HCT116 (cell line): ENCODE measurements at regions not wholly inside any gene's neighbourhood (a gene's known extent, or its start where the extent isn't known, plus 50 kb on each side); places are given as distances from the start of the nearest gene placed in this dataset.

Source experiments
- ATAC-seq: fragments of 200-7000 bp; cut with Tn5 transposase; 2 replicates; pipeline ENCODE4 v1.9.1; 2020; ENCODE audit warnings: mild to moderate bottlenecking, moderate library complexity
- BruUV-seq: library from RNA; stranded (reverse); fragments of 400-500 nt; replicated peaks from 2 replicates; lab custom pipeline; 2021; lab: Mats Ljungman, UMichigan
- CTCF ChIA-PET: fragments of 300-600 bp; sonication (Branson Sonifier 250); formaldehyde crosslinking; loops from one replicate; lab custom pipeline; 2021; ENCODE audit warnings: antibody characterized with exemption; lab: Charles Lee
- POLR2A ChIA-PET: fragments of 300-600, 350-600 bp; sonication (Branson Sonifier 250); formaldehyde crosslinking; loops from one replicate; lab custom pipeline; 2021; ENCODE audit warnings: antibody characterized with exemption; lab: Charles Lee
- RAD21 ChIA-PET, 2 experiments: fragments of 300-600 bp; sonication (Branson Sonifier 250); formaldehyde crosslinking; loops; one replicate each; lab custom pipeline; 2023; ENCODE audit warnings: low total read pairs in 2 of 2; ENCODE audit not compliant: uncharacterized antibody in 2 of 2, unreplicated experiment in 2 of 2, low non-redundant PET in 1 of 2; lab: Charles Lee
- DNase-seq: peaks from one replicate; pipeline ENCODE4 v3.0.0-alpha.2; 2010; ENCODE audit warnings: low read depth, low spot score
- H2AFZ ChIP-seq: fragments of 200-600 bp; shearing (Covaris generic), sonication (generic); 2 replicates; pipeline ENCODE4 v1.6.1; 2017; ENCODE audit warnings: low read depth, mixed run types, mixed read lengths, antibody characterized with exemption, low read length; ENCODE audit not compliant: poor library complexity, severe bottlenecking
- H3K27ac ChIP-seq: 2 replicates; pipeline ENCODE4 v1.5.1; 2012; ENCODE audit warnings: low read depth, low read length
- H3K27me3 ChIP-seq: fragments of 200-600 bp; sonication (generic); 2 replicates; pipeline ENCODE4 v1.6.1; 2016; ENCODE audit warnings: mixed run types, low read length, mixed read lengths; ENCODE audit not compliant: insufficient read depth
- H3K36me3 ChIP-seq, 2 experiments: fragments of 200-500 bp in 1 of 2; fragments of 200-600 bp in 1 of 2; sonication (Bioruptor generic) in 1 of 2; sonication (generic) in 1 of 2; 2 replicates each; pipeline versions ENCODE4 v1.5.1 to v1.6.1; 2014 to 2016; ENCODE audit warnings: low read length in 2 of 2, inconsistent platforms in 1 of 2, mixed read lengths in 1 of 2, mixed run types in 1 of 2; ENCODE audit not compliant: insufficient read depth in 2 of 2, control insufficient read depth in 1 of 2
- H3K4me1 ChIP-seq, 2 experiments: fragments of 200-600 bp in 1 of 2; sonication (generic) in 1 of 2; 2 replicates each; pipeline versions ENCODE4 v1.5.1 to v1.6.1; 2012 to 2017; ENCODE audit warnings: low read length in 2 of 2, inconsistent platforms in 1 of 2, mild to moderate bottlenecking in 1 of 2, mixed read lengths in 1 of 2, mixed run types in 1 of 2, moderate library complexity in 1 of 2; ENCODE audit not compliant: insufficient read depth in 2 of 2, control insufficient read depth in 1 of 2
- H3K4me2 ChIP-seq: fragments of 200-600 bp; sonication (generic); 2 replicates; pipeline ENCODE4 v1.6.1; 2017; ENCODE audit warnings: mixed run types, low read length, mixed read lengths
- H3K4me3 ChIP-seq, 2 experiments: fragments of 200-600 bp in 1 of 2; sonication (generic) in 1 of 2; replicated peaks in 1 of 2; 2 replicates each; pipeline ENCODE4 v1.5.1; 2011 to 2016; ENCODE audit warnings: low read length in 2 of 2, control low read depth in 1 of 2, low read depth in 1 of 2, mild to moderate bottlenecking in 1 of 2, mixed read lengths in 1 of 2, mixed run types in 1 of 2
- H3K79me2 ChIP-seq: fragments of 200-600 bp; sonication (generic); 2 replicates; pipeline ENCODE4 v1.6.1; 2017; ENCODE audit warnings: mild to moderate bottlenecking, mixed run types, low read length, moderate library complexity, mixed read lengths; ENCODE audit not compliant: insufficient read depth
- H3K9ac ChIP-seq: fragments of 200-600 bp; sonication (generic); 2 replicates; pipeline ENCODE4 v1.6.1; 2016; ENCODE audit warnings: low read length, mixed read lengths
- H3K9me2 ChIP-seq: fragments of 200-600 bp; sonication (generic), shearing (Covaris generic); 2 replicates; pipeline ENCODE4 v1.6.1; 2017; ENCODE audit warnings: mixed run types, mild to moderate bottlenecking, moderate library complexity; ENCODE audit not compliant: insufficient read depth
- H3K9me3 ChIP-seq, 2 experiments: fragments of 200-500 bp in 1 of 2; fragments of 200-600 bp in 1 of 2; sonication (Bioruptor generic) in 1 of 2; sonication (generic) in 1 of 2; 2 replicates each; pipeline ENCODE4 v1.6.1; 2014 to 2017; ENCODE audit warnings: low read length in 2 of 2, mixed read lengths in 2 of 2, inconsistent platforms in 1 of 2, low read depth in 1 of 2, mild to moderate bottlenecking in 1 of 2, mixed run types in 1 of 2, moderate library complexity in 1 of 2; ENCODE audit not compliant: control insufficient read depth in 1 of 2, insufficient read depth in 1 of 2
- H4K20me1 ChIP-seq: fragments of 200-600 bp; sonication (generic), shearing (Covaris generic); 2 replicates; pipeline ENCODE4 v1.6.1; 2017; ENCODE audit warnings: mixed run types, mild to moderate bottlenecking, moderate library complexity; ENCODE audit not compliant: insufficient read depth
- CBX3 ChIP-seq: IDR thresholded peaks from 2 replicates; pipeline ENCODE4 v1.6.1; 2012; ENCODE audit warnings: low read depth
- CEBPB ChIP-seq: IDR thresholded peaks from 2 replicates; pipeline ENCODE4 v1.6.1; 2012; ENCODE audit warnings: low read depth
- ELF1 ChIP-seq: IDR thresholded peaks from 2 replicates; pipeline ENCODE4 v1.6.1; 2012; ENCODE audit warnings: low read depth, borderline replicate concordance
- EZH2 ChIP-seq: fragments of 200-600 bp; sonication (generic); IDR thresholded peaks from 2 replicates; pipeline ENCODE4 v1.6.1; 2017; ENCODE audit warnings: antibody characterized with exemption, mixed run types
- JUND ChIP-seq: IDR thresholded peaks from 2 replicates; pipeline ENCODE4 v1.6.1; 2012
- SIN3A ChIP-seq: IDR thresholded peaks from 2 replicates; pipeline ENCODE4 v1.6.1; 2012; ENCODE audit warnings: low read depth
- SRF ChIP-seq: IDR thresholded peaks from 2 replicates; pipeline ENCODE4 v1.6.1; 2012; ENCODE audit warnings: low read depth
- YY1 ChIP-seq: IDR thresholded peaks from 2 replicates; pipeline ENCODE4 v1.6.1; 2011; ENCODE audit warnings: low read length, low read depth, moderate library complexity, mild to moderate bottlenecking; ENCODE audit not compliant: insufficient replicate concordance; ENCODE audit errors: extremely low read depth
- ZBTB33 ChIP-seq: IDR thresholded peaks from 2 replicates; pipeline ENCODE4 v1.6.1; 2011; ENCODE audit warnings: mild to moderate bottlenecking, low read length, moderate library complexity; ENCODE audit not compliant: insufficient replicate concordance; ENCODE audit errors: extremely low read depth
- ZFX ChIP-seq: fragments of 450-650 bp; IDR thresholded peaks from 2 replicates; pipeline ENCODE4 v1.6.1; 2017
- ZNF274 ChIP-seq: fragments of 200-500 bp; sonication (Bioruptor generic); IDR thresholded peaks from 2 replicates; pipeline ENCODE4 v1.6.1; 2014; ENCODE audit warnings: mild to moderate bottlenecking, low read depth, low read length, inconsistent platforms
- intact Hi-C: fragments of 100-400 bp; cut with micrococcal nuclease; formaldehyde crosslinking; loops from 2 replicates; pipeline ENCODE4 v1.10.0; 2022
- TF ChIP-seq, protein P1 (sequence below): IDR thresholded peaks from 2 replicates; pipeline ENCODE4 v1.6.1; 2012
- TF ChIP-seq, protein P2 (sequence below): IDR thresholded peaks from 2 replicates; pipeline ENCODE4 v1.6.1; 2012; ENCODE audit warnings: low read depth
- TF ChIP-seq, protein P3 (sequence below): IDR thresholded peaks from 2 replicates; pipeline ENCODE4 v1.6.1; 2012

DNA sequence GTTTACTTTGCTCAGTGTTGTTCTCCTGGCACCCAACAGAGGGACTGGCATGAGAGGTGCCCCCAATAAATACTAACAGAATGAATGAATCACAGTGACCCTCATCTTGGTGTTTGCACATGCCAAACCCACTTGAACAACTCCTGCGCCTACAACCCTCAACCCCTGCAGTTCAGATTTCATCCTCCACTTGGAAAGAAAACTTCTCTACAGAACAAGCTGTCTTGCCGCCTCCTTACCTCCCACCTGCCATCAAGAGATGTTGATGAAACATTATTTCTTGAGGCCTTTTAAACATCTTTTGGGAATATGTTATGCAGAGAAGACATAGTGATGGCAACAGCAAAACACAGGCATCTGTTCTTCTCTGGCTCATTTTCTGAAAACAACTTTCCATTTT lies 216.0 kb upstream of the SH3BP4 start:
- H3K9ac ChIP-seq = no peak overlapping the region
- TF ChIP-seq CBX3 = no peak
- TF ChIP-seq YY1 = no peak
- TF ChIP-seq, protein P1, sequence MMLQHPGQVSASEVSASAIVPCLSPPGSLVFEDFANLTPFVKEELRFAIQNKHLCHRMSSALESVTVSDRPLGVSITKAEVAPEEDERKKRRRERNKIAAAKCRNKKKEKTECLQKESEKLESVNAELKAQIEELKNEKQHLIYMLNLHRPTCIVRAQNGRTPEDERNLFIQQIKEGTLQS = no peak
- TF ChIP-seq EZH2 = no peak
- no peak for TF ChIP-seq ZNF274
- TF ChIP-seq ELF1 = no peak
- TF ChIP-seq SIN3A = no peak
- TF ChIP-seq, all 23 proteins: peak for 0
- CTCF ChIA-PET = no interaction called here
- H3K9me3 ChIP-seq = peaks cover 0 to 6% of the 10 kb centered on the region in 2 experiments; a peak in 1 of 4 replicates
- H3K79me2 ChIP-seq = no peaks in the 10 kb centered on the region
- no peak overlapping the region for H3K4me3 ChIP-seq
- H4K20me1 ChIP-seq = no peaks in the 10 kb centered on the region
- RAD21 ChIA-PET = no interaction called here
- no peaks in the 10 kb centered on the region for H3K9me2 ChIP-seq
- POLR2A ChIA-PET = no interaction called here
- H3K4me1 ChIP-seq = no peaks in the 10 kb centered on the region
- no peak overlapping the region for H2AFZ ChIP-seq
- no peak for ATAC-seq
- no peaks in the 10 kb centered on the region for H3K27me3 ChIP-seq
- no peaks in the 10 kb centered on the region for H3K36me3 ChIP-seq
- DNase-seq = no peak
- intact Hi-C loops = no loop called here
- no peak overlapping the region for H3K27ac ChIP-seq
- no peak overlapping the region for H3K4me2 ChIP-seq
- BruUV-seq = no TSS peak

GRCh38 chr2:234733795-234734600 lies 217.8 kb upstream of the SH3BP4 start:
- Histone ChIP-seq H3K79me2 (no peaks in the 10 kb centered on the region), H3K4me3 (no peak overlapping the region), H3K27ac (no peak overlapping the region), H3K27me3 (no peaks in the 10 kb centered on the region), H3K9me2 (no peaks in the 10 kb centered on the region), H4K20me1 (no peaks in the 10 kb centered on the region), H3K4me1 (peaks cover 0 to 5% of the 10 kb centered on the region in 2 experiments; a peak in 1 of 4 replicates), H3K9ac (no peak overlapping the region), H2AFZ (no peak overlapping the region), H3K36me3 (no peaks in the 10 kb centered on the region), H3K9me3 (peaks cover 0 to 6% of the 10 kb centered on the region in 2 experiments; a peak in 1 of 4 replicates), H3K4me2 (no peak overlapping the region)
- intact Hi-C loops = no loop called here
- ChIA-PET CTCF (no interaction called here), RAD21 (interaction anchor here in 1 of 2 experiments (1.5 kb wide), 1 partner anchor 373 kb away, joined by 5 read pairs; no protein-coding TSS in a partner anchor), POLR2A (no interaction called here)
- ATAC-seq (no peak), DNase-seq (no peak)
- BruUV-seq = no TSS peak
- TF ChIP-seq SIN3A (no peak), JUND (no peak), CEBPB (no peak), EZH2 (no peak), ZFX (no peak), SRF (no peak), ZBTB33 (no peak), ZNF274 (no peak)
- TF ChIP-seq, protein P2, sequence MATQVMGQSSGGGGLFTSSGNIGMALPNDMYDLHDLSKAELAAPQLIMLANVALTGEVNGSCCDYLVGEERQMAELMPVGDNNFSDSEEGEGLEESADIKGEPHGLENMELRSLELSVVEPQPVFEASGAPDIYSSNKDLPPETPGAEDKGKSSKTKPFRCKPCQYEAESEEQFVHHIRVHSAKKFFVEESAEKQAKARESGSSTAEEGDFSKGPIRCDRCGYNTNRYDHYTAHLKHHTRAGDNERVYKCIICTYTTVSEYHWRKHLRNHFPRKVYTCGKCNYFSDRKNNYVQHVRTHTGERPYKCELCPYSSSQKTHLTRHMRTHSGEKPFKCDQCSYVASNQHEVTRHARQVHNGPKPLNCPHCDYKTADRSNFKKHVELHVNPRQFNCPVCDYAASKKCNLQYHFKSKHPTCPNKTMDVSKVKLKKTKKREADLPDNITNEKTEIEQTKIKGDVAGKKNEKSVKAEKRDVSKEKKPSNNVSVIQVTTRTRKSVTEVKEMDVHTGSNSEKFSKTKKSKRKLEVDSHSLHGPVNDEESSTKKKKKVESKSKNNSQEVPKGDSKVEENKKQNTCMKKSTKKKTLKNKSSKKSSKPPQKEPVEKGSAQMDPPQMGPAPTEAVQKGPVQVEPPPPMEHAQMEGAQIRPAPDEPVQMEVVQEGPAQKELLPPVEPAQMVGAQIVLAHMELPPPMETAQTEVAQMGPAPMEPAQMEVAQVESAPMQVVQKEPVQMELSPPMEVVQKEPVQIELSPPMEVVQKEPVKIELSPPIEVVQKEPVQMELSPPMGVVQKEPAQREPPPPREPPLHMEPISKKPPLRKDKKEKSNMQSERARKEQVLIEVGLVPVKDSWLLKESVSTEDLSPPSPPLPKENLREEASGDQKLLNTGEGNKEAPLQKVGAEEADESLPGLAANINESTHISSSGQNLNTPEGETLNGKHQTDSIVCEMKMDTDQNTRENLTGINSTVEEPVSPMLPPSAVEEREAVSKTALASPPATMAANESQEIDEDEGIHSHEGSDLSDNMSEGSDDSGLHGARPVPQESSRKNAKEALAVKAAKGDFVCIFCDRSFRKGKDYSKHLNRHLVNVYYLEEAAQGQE = no peak
- TF ChIP-seq, protein P3, sequence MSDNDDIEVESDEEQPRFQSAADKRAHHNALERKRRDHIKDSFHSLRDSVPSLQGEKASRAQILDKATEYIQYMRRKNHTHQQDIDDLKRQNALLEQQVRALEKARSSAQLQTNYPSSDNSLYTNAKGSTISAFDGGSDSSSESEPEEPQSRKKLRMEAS = no peak
